ENCODE measurements at regions not wholly inside any gene's neighbourhood (a gene's known extent, or its start where the extent isn't known, plus 50 kb on each side); places are given as distances from the start of the nearest gene placed in this dataset.

GRCh38 chr7:155877167-155877566 lies 64.9 kb upstream of the SHH start:
- intact Hi-C loops (cut with DNase I, micrococcal nuclease) = no loop called here
- DNase-seq (no peak), ATAC-seq (ENCODE audit: poor library complexity) (no peak)
- Mint-ChIP-seq H3K4me3 (no peak overlapping the region), H3K36me3 (ENCODE audit: low read depth) (no peaks in the 10 kb centered on the region), H3K4me1 (ENCODE audit: low read depth) (no peaks in the 10 kb centered on the region), H3K9me3 (no peaks in the 10 kb centered on the region), H3K27ac (no peak overlapping the region), H3K27me3 (peaks cover 16% of the 10 kb centered on the region)
- POLR2A ChIA-PET = no interaction called here
- peaks cover 0 to 4% of the 10 kb centered on the region in 2 experiments for H3K9me3 ChIP-seq (ENCODE audit: control insufficient read depth in 1 of 2, insufficient read depth in 1 of 2, low read length in 2 of 2)
- CTCF ChIA-PET = no interaction called here
- H3K4me3 ChIP-seq (ENCODE audit: low read length) = no peak overlapping the region
- H3K36me3 ChIP-seq (ENCODE audit: insufficient read depth, low read length) = no peaks in the 10 kb centered on the region
- no peaks in the 10 kb centered on the region for H3K4me1 ChIP-seq (ENCODE audit: insufficient read depth, low read length)
- peaks cover 0 to 4% of the 10 kb centered on the region in 2 experiments for H3K27me3 ChIP-seq (ENCODE audit: control insufficient read depth in 1 of 2, insufficient read depth in 2 of 2, low read length in 2 of 2)
- TF ChIP-seq CTCF (IDR thresholded peaks at IDR 0.05) = no peak
- no peak overlapping the region for H3K27ac ChIP-seq (ENCODE audit: low read depth in 1 of 2, low read length in 2 of 2)

- H3K27me3 Mint-ChIP-seq = peaks cover 21% of the 10 kb centered on the region
- no peak for ATAC-seq (ENCODE audit: poor library complexity)
- Histone ChIP-seq H3K27ac (ENCODE audit: low read depth in 1 of 2, low read length in 2 of 2) (no peak overlapping the region), H3K4me1 (ENCODE audit: insufficient read depth, low read length) (no peaks in the 10 kb centered on the region), H3K27me3 (ENCODE audit: control insufficient read depth in 1 of 2, insufficient read depth in 2 of 2, low read length in 2 of 2) (peaks cover 0 to 4% of the 10 kb centered on the region in 2 experiments), H3K4me3 (ENCODE audit: low read length) (no peak overlapping the region), H3K36me3 (ENCODE audit: insufficient read depth, low read length) (no peaks in the 10 kb centered on the region), H3K9me3 (ENCODE audit: control insufficient read depth in 1 of 2, insufficient read depth in 1 of 2, low read length in 2 of 2) (peaks cover 0 to 4% of the 10 kb centered on the region in 2 experiments)
- H3K4me3 Mint-ChIP-seq = no peak overlapping the region
- ChIA-PET CTCF (no interaction called here), POLR2A (no interaction called here)
- H3K9me3 Mint-ChIP-seq = no peaks in the 10 kb centered on the region
- no peak for TF ChIP-seq CTCF (IDR thresholded peaks at IDR 0.05)
- H3K36me3 Mint-ChIP-seq (ENCODE audit: low read depth) = no peaks in the 10 kb centered on the region
- intact Hi-C loops (cut with DNase I, micrococcal nuclease) = no loop called here
- H3K4me1 Mint-ChIP-seq (ENCODE audit: low read depth) = no peaks in the 10 kb centered on the region
- H3K27ac Mint-ChIP-seq = no peak overlapping the region
- DNase-seq = no peak
Measured at GRCh38 chr7:155874411-155874810, 62.1 kb upstream of the SHH start.

GRCh38 chr7:155874010-155874409 lies 61.7 kb upstream of the SHH start:
- Histone ChIP-seq H3K27me3 (ENCODE audit: control insufficient read depth in 1 of 2, insufficient read depth in 2 of 2, low read length in 2 of 2) (peaks cover 0 to 4% of the 10 kb centered on the region in 2 experiments), H3K4me1 (ENCODE audit: insufficient read depth, low read length) (no peaks in the 10 kb centered on the region), H3K4me3 (ENCODE audit: low read length) (no peak overlapping the region), H3K9me3 (ENCODE audit: control insufficient read depth in 1 of 2, insufficient read depth in 1 of 2, low read length in 2 of 2) (peaks cover 0 to 4% of the 10 kb centered on the region in 2 experiments), H3K36me3 (ENCODE audit: insufficient read depth, low read length) (no peaks in the 10 kb centered on the region), H3K27ac (ENCODE audit: low read depth in 1 of 2, low read length in 2 of 2) (no peak overlapping the region)
- peaks cover 20% of the 10 kb centered on the region for H3K27me3 Mint-ChIP-seq
- H3K4me1 Mint-ChIP-seq (ENCODE audit: low read depth) = no peaks in the 10 kb centered on the region
- ATAC-seq (ENCODE audit: poor library complexity) (no peak), DNase-seq (no peak)
- no peak overlapping the region for H3K4me3 Mint-ChIP-seq
- H3K36me3 Mint-ChIP-seq (ENCODE audit: low read depth) = no peaks in the 10 kb centered on the region
- ChIA-PET CTCF (no interaction called here), POLR2A (no interaction called here)
- intact Hi-C loops (cut with DNase I, micrococcal nuclease) = no loop called here
- H3K9me3 Mint-ChIP-seq = no peaks in the 10 kb centered on the region
- no peak overlapping the region for H3K27ac Mint-ChIP-seq
- no peak for TF ChIP-seq CTCF (IDR thresholded peaks at IDR 0.05)

Data from CD4-positive, alpha-beta T cell (primary cell).